ENCODE measurements at regions not wholly inside any gene's neighbourhood (a gene's known extent, or its start where the extent isn't known, plus 50 kb on each side); places are given as distances from the start of the nearest gene placed in this dataset.

GRCh38 chr6:144893680-144894151 is 608.6 kb downstream of the UTRN start:
- Histone ChIP-seq H3K27me3 (ENCODE audit: control insufficient read depth in 4 of 4, insufficient read depth in 4 of 4, low read length in 3 of 4) (no peaks in the 10 kb centered on the region), H3K9ac (ENCODE audit: low read depth in 1 of 2, low read length in 2 of 2) (no peak overlapping the region), H3K4me1 (ENCODE audit: control insufficient read depth in 4 of 4, insufficient read depth in 4 of 4, low read length in 3 of 4) (no peaks in the 10 kb centered on the region), H3K36me3 (ENCODE audit: control insufficient read depth in 4 of 4, insufficient read depth in 3 of 4, low read depth in 1 of 4, low read length in 3 of 4) (no peaks in the 10 kb centered on the region), H3K4me3 (ENCODE audit: low read depth in 1 of 3, low read length in 3 of 3) (no peak overlapping the region), H3K9me3 (ENCODE audit: control insufficient read depth in 4 of 4, low read length in 3 of 4) (no peaks in the 10 kb centered on the region), H3K27ac (ENCODE audit: low read depth in 1 of 2, low read length in 2 of 2) (no peak overlapping the region)
- TF ChIP-seq JUND (IDR thresholded peaks at IDR 0.05) (no peak), GABPA (IDR thresholded peaks at IDR 0.05 in 1 of 2, conservative IDR thresholded peaks at IDR 0.05 in 1 of 2) (no peak), REST (IDR thresholded peaks at IDR 0.05) (no peak), ATF3 (IDR thresholded peaks at IDR 0.05) (no peak), NR2F2 (IDR thresholded peaks at IDR 0.05) (no peak)
- no peak for DNase-seq (ENCODE audit: low spot score)
- WGBS: 42% methylated on average over 2 of the region's 2 CpGs

- TF ChIP-seq ATF3 (IDR thresholded peaks at IDR 0.05) (no peak), HNF4A (conservative IDR thresholded peaks at IDR 0.05) (no peak), JUND (IDR thresholded peaks at IDR 0.05) (no peak), ZBTB33 (IDR thresholded peaks at IDR 0.05) (no peak), FOXA2 (IDR thresholded peaks at IDR 0.05) (no peak), RAD21 (IDR thresholded peaks at IDR 0.05) (no peak), YY1 (IDR thresholded peaks at IDR 0.05) (no peak), MAX (IDR thresholded peaks at IDR 0.05) (no peak)
- DNase-seq (ENCODE audit: low spot score): no peak
- Histone ChIP-seq H3K4me3 (ENCODE audit: low read depth in 1 of 3, low read length in 3 of 3) (no peak overlapping the region), H3K27ac (ENCODE audit: low read depth in 1 of 2, low read length in 2 of 2) (no peak overlapping the region), H3K27me3 (ENCODE audit: control insufficient read depth in 4 of 4, insufficient read depth in 4 of 4, low read length in 3 of 4) (no peaks in the 10 kb centered on the region), H3K9me3 (ENCODE audit: control insufficient read depth in 4 of 4, low read length in 3 of 4) (no peaks in the 10 kb centered on the region), H3K9ac (ENCODE audit: low read depth in 1 of 2, low read length in 2 of 2) (no peak overlapping the region), H3K4me1 (ENCODE audit: control insufficient read depth in 4 of 4, insufficient read depth in 4 of 4, low read length in 3 of 4) (no peaks in the 10 kb centered on the region), H3K36me3 (ENCODE audit: control insufficient read depth in 4 of 4, insufficient read depth in 3 of 4, low read depth in 1 of 4, low read length in 3 of 4) (no peaks in the 10 kb centered on the region)
- WGBS: 96% methylated on average over 2 of the region's 2 CpGs
Observed at GRCh38 chr6:144894240-144894639, 609.1 kb downstream of the UTRN start.

All from liver (tissue), 7 donors.